Osteocyte (in vitro differentiated cells): ENCODE measurements at regions not wholly inside any gene's neighbourhood (a gene's known extent, or its start where the extent isn't known, plus 50 kb on each side); places are given as distances from the start of the nearest gene placed in this dataset.

Experiments
- DNase-seq: peaks from one replicate; pipeline ENCODE4 v3.0.0; 2021; ENCODE audit warnings: mixed read lengths; ENCODE audit not compliant: unreplicated experiment; ENCODE audit errors: extremely low spot score
- H3K27ac Mint-ChIP-seq: one replicate; pipeline ENCODE4 v1.8.0; 2021; ENCODE audit warnings: mild to moderate bottlenecking, mixed read lengths; ENCODE audit not compliant: unreplicated experiment
- H3K27me3 Mint-ChIP-seq: one replicate; pipeline ENCODE4 v1.8.0; 2021; ENCODE audit warnings: mixed read lengths; ENCODE audit not compliant: unreplicated experiment
- H3K36me3 Mint-ChIP-seq: one replicate; pipeline ENCODE4 v1.8.0; 2021; ENCODE audit warnings: mixed read lengths; ENCODE audit not compliant: unreplicated experiment
- H3K4me1 Mint-ChIP-seq: one replicate; pipeline ENCODE4 v1.8.0; 2021; ENCODE audit warnings: mixed read lengths; ENCODE audit not compliant: unreplicated experiment
- H3K4me3 Mint-ChIP-seq: one replicate; pipeline ENCODE4 v1.8.0; 2021; ENCODE audit warnings: mild to moderate bottlenecking, moderate library complexity, mixed read lengths; ENCODE audit not compliant: unreplicated experiment
- H3K9me3 Mint-ChIP-seq: one replicate; pipeline ENCODE4 v1.8.0; 2021; ENCODE audit warnings: mixed read lengths; ENCODE audit not compliant: unreplicated experiment
- TF ChIP-seq, protein P1 (sequence below): fragments of 200-600 bp; sonication (generic); IDR thresholded peaks from 2 replicates; pipeline ENCODE4 v1.5.0; 2021; ENCODE audit warnings: antibody characterized with exemption, mild to moderate bottlenecking, moderate library complexity

DNA sequence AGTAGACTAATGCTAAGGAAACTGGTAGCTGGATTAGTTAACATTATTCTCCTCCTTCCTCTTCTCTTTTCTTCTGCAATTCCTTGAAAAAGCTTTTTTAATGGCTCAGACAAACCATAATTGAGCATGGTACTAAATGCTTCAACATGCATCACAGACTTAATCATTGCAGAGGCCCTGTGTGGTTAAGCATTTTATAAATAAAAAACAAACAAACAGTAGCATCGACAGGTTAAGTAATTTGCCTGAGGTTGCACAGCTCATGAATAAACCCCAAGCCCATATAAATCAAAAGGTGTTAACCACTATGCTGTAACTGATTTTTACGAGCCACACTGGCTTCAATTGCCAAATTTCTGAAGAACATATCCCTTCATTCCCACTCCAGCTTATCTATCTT lies 462.1 kb downstream of the LMO4 start:
- no peak for DNase-seq
- Mint-ChIP-seq H3K9me3 (no peaks in the 10 kb centered on the region), H3K4me3 (no peak overlapping the region), H3K27me3 (no peaks in the 10 kb centered on the region), H3K4me1 (peaks cover 9% of the 10 kb centered on the region), H3K36me3 (no peaks in the 10 kb centered on the region), H3K27ac (no peak overlapping the region)
- TF ChIP-seq, protein P1, sequence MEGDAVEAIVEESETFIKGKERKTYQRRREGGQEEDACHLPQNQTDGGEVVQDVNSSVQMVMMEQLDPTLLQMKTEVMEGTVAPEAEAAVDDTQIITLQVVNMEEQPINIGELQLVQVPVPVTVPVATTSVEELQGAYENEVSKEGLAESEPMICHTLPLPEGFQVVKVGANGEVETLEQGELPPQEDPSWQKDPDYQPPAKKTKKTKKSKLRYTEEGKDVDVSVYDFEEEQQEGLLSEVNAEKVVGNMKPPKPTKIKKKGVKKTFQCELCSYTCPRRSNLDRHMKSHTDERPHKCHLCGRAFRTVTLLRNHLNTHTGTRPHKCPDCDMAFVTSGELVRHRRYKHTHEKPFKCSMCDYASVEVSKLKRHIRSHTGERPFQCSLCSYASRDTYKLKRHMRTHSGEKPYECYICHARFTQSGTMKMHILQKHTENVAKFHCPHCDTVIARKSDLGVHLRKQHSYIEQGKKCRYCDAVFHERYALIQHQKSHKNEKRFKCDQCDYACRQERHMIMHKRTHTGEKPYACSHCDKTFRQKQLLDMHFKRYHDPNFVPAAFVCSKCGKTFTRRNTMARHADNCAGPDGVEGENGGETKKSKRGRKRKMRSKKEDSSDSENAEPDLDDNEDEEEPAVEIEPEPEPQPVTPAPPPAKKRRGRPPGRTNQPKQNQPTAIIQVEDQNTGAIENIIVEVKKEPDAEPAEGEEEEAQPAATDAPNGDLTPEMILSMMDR, result no peak

DNA sequence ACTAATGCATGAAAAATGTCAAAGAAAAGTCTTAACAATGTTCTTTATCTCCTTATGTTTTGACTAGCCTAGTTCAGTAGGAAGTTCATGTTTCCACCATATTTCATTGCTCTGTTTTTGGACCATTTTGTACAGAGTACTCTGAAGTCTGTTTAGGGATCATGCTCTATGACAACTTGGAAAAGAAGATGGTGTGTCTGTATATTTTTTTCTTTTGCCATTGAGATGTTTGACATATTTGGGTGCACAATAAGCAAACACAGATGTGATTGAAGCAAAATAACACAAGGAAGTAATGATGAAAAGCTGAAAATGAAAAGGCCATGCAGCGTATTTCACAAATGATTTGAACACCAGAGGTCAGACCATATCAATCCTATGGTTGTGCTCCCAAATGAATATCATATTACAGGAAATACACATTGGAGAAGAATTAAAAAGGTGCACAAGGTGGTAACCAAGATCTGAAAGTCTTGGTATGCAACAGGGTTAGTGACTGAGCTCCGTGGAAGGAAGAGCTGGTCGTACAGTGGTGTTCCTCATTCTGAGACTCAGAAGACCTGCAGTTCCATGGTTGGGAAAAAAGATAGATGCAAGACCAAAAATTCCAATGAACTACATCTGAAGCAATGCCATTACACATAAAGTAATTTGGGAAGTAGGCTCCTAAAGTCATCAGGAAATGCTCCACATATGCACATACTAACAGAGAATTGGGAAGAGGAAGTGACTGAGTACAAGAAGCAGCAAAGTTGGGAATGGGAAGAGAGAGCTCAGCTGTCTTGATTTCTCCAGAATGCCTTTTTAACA lies 463.5 kb downstream of the LMO4 start:
- TF ChIP-seq, protein P1, result no peak
- no peaks in the 10 kb centered on the region for H3K27me3 Mint-ChIP-seq

DNA sequence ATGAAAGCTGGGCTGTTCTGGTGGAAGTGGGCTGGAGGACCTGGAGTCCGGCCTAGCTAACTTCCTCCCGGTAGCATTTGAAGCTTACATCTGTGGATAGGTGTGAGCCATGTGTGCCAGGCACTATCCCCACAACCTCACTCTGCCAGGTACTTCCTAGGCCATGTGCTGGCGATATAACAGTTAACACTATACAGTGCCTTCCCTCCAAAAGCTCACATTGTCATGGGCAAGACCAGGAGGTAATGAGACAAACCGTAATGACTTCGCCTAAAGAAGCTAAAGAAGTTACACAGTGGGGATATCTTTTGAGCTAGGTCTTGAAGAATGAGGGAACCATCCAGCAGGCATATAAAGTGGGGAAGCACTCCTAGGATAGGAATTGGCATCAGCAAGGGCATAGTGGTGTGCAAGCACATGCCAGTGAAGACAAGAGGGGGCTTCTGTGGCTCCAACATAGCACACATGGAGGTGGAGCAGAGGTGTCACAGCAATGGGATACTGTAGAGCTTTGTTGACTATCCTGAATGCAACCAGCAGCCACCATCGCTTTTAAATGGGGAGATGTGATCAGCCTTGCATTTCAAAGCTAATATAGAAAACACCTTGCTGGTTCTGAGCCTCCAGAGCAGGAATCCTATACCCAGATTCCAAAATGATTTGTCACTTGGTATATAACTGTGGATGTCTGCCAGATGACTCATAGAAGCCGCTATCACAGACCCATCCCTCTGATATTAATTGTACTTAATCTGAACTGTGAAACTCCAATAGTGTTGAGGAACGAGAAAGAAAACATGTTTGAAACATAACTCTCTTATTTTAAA lies 466.3 kb downstream of the LMO4 start:
- DNase-seq, result no peak
- no peaks in the 10 kb centered on the region for H3K36me3 Mint-ChIP-seq
- no peaks in the 10 kb centered on the region for H3K27me3 Mint-ChIP-seq
- H3K9me3 Mint-ChIP-seq, result no peaks in the 10 kb centered on the region
- H3K4me3 Mint-ChIP-seq, result no peak overlapping the region
- H3K27ac Mint-ChIP-seq, result no peak overlapping the region
- H3K4me1 Mint-ChIP-seq, result peaks cover 15% of the 10 kb centered on the region
- TF ChIP-seq, protein P1, result no peak

More for the DNA sequence above, 463.5 kb downstream of the LMO4 start:
- no peak for DNase-seq
- Mint-ChIP-seq H3K4me1 (peaks cover 15% of the 10 kb centered on the region), H3K4me3 (no peak overlapping the region), H3K36me3 (no peaks in the 10 kb centered on the region), H3K27ac (no peak overlapping the region), H3K9me3 (no peaks in the 10 kb centered on the region)

DNA sequence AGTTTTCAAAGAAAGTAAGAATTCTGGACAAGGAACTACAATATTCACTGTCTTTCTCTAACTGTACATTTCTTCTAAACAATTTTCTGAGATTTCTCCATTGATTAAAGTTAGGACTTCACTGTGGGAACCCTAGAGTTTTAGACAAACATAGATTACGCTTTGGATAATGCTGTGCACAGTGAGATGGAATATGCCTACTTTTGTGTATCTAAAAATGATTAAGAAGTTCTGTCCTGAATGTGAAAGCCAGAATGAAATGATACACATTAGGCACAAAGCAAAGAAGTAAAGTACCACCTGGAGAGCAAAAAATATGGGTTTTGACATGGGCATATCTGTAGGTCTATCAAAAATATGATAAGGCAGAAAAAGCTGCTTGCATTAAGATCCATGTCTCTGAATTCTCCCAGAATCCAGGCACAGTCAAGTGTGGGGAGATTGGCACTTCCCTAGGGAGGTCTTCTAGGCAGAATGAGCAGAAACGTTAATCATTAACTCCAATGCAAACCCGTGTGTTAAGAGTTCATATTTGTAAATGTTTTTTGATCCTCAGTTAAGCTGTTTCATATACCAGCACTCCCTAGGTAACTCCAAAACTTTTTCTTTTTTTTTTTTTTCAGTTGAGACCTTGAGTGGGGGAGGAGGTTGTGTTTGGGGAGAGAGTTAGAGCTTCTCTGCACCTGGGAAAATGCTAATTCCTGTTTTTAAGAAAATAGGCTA lies 467.1 kb downstream of the LMO4 start:
- Mint-ChIP-seq H3K36me3 (no peaks in the 10 kb centered on the region), H3K4me3 (no peak overlapping the region), H3K9me3 (no peaks in the 10 kb centered on the region), H3K4me1 (peaks cover 15% of the 10 kb centered on the region), H3K27me3 (no peaks in the 10 kb centered on the region), H3K27ac (no peak overlapping the region)
- DNase-seq, result no peak
- TF ChIP-seq, protein P1, result no peak
